ENCODE measurements at regions not wholly inside any gene's neighbourhood (a gene's known extent, or its start where the extent isn't known, plus 50 kb on each side); places are given as distances from the start of the nearest gene placed in this dataset.

GRCh38 chr16:35532576-35532975 lies 2073.2 kb downstream of the TP53TG3F start:
- no peak overlapping the region for H3K4me3 ChIP-seq (ENCODE audit: low read length)
- DNase-seq (ENCODE audit: low read depth, low spot score), result no peak

- H3K4me3 ChIP-seq (ENCODE audit: low read length), result no peak overlapping the region
- DNase-seq (ENCODE audit: low read depth, low spot score), result no peak
Observed at GRCh38 chr16:35533683-35534082, 2074.3 kb downstream of the TP53TG3F start.

- no peak overlapping the region for H3K4me3 ChIP-seq (ENCODE audit: low read length)
- DNase-seq (ENCODE audit: low read depth, low spot score), result no peak
Observed at GRCh38 chr16:35543486-35543885, 2084.1 kb downstream of the TP53TG3F start.

- H3K4me3 ChIP-seq (ENCODE audit: low read length), result no peak overlapping the region
- no peak for DNase-seq (ENCODE audit: low read depth, low spot score)
Observed at GRCh38 chr16:35552763-35553162, 2093.4 kb downstream of the TP53TG3F start.

- H3K4me3 ChIP-seq (ENCODE audit: low read length), result no peak overlapping the region
- no peak for DNase-seq (ENCODE audit: low read depth, low spot score)
Observed at GRCh38 chr16:35557731-35558130, 2098.3 kb downstream of the TP53TG3F start.

GRCh38 chr16:35559911-35560636 lies 2100.7 kb downstream of the TP53TG3F start:
- H3K4me3 ChIP-seq (ENCODE audit: low read length), result no peak overlapping the region
- DNase-seq (ENCODE audit: low read depth, low spot score), result no peak

GRCh38 chr16:35560637-35560984 lies 2101.2 kb downstream of the TP53TG3F start:
- peak overlapping the region; percentile 7; the same call in 1 of the 2 replicates for H3K4me3 ChIP-seq (ENCODE audit: low read length)
- DNase-seq (ENCODE audit: low read depth, low spot score), result peak; percentile 100

GRCh38 chr16:35561346-35561745 lies 2101.9 kb downstream of the TP53TG3F start:
- H3K4me3 ChIP-seq (ENCODE audit: low read length), result no peak overlapping the region
- DNase-seq (ENCODE audit: low read depth, low spot score), result no peak

- no peak for DNase-seq (ENCODE audit: low read depth, low spot score)
- H3K4me3 ChIP-seq (ENCODE audit: low read length), result no peak overlapping the region
Observed at GRCh38 chr16:35562471-35562870, 2103.1 kb downstream of the TP53TG3F start.

GRCh38 chr16:35562919-35563318 lies 2103.5 kb downstream of the TP53TG3F start:
- no peak overlapping the region for H3K4me3 ChIP-seq (ENCODE audit: low read length)
- no peak for DNase-seq (ENCODE audit: low read depth, low spot score)

GRCh38 chr16:35564148-35564547 lies 2104.7 kb downstream of the TP53TG3F start:
- no peak overlapping the region for H3K4me3 ChIP-seq (ENCODE audit: low read length)
- DNase-seq (ENCODE audit: low read depth, low spot score), result no peak

GRCh38 chr16:35564889-35565288 lies 2105.5 kb downstream of the TP53TG3F start:
- H3K4me3 ChIP-seq (ENCODE audit: low read length), result no peak overlapping the region
- DNase-seq (ENCODE audit: low read depth, low spot score), result no peak

GRCh38 chr16:35565626-35566025 lies 2106.2 kb downstream of the TP53TG3F start:
- H3K4me3 ChIP-seq (ENCODE audit: low read length), result no peak overlapping the region
- DNase-seq (ENCODE audit: low read depth, low spot score), result no peak

- DNase-seq (ENCODE audit: low read depth, low spot score), result no peak
- H3K4me3 ChIP-seq (ENCODE audit: low read length), result no peak overlapping the region
Observed at GRCh38 chr16:35569413-35569812, 2110.0 kb downstream of the TP53TG3F start.

GRCh38 chr16:35570946-35571345 lies 2111.5 kb downstream of the TP53TG3F start:
- no peak overlapping the region for H3K4me3 ChIP-seq (ENCODE audit: low read length)
- no peak for DNase-seq (ENCODE audit: low read depth, low spot score)

- no peak for DNase-seq (ENCODE audit: low read depth, low spot score)
- no peak overlapping the region for H3K4me3 ChIP-seq (ENCODE audit: low read length)
Observed at GRCh38 chr16:35572186-35572585, 2112.8 kb downstream of the TP53TG3F start.

- no peak overlapping the region for H3K4me3 ChIP-seq (ENCODE audit: low read length)
- no peak for DNase-seq (ENCODE audit: low read depth, low spot score)
Observed at GRCh38 chr16:35573407-35573806, 2114.0 kb downstream of the TP53TG3F start.

GRCh38 chr16:35574011-35574410 lies 2114.6 kb downstream of the TP53TG3F start:
- H3K4me3 ChIP-seq (ENCODE audit: low read length), result no peak overlapping the region
- DNase-seq (ENCODE audit: low read depth, low spot score), result no peak

GRCh38 chr16:35574454-35575431 lies 2115.3 kb downstream of the TP53TG3F start:
- DNase-seq (ENCODE audit: low read depth, low spot score), result no peak
- no peak overlapping the region for H3K4me3 ChIP-seq (ENCODE audit: low read length)

GRCh38 chr16:35575432-35575821 lies 2116.0 kb downstream of the TP53TG3F start:
- DNase-seq (ENCODE audit: low read depth, low spot score), result no peak

More at GRCh38 chr16:35575432-35575821, 2116.0 kb downstream of the TP53TG3F start:
- no peak overlapping the region for H3K4me3 ChIP-seq (ENCODE audit: low read length)
